ENCODE measurements at regions not wholly inside any gene's neighbourhood (a gene's known extent, or its start where the extent isn't known, plus 50 kb on each side); places are given as distances from the start of the nearest gene placed in this dataset.

GRCh38 chr18:57242285-57242684 is 95.4 kb downstream of the BOD1L2 start:
- intact Hi-C loops (cut with DNase I; ENCODE audit: low total_unique reads) = no loop called here
- H3K4me3 ChIP-seq = no peak overlapping the region
- no peaks in the 10 kb centered on the region for H3K9me3 ChIP-seq
- no peak for DNase-seq
- H3K4me1 ChIP-seq = no peaks in the 10 kb centered on the region
- no peaks in the 10 kb centered on the region for H3K36me3 ChIP-seq
- TF ChIP-seq CTCF (IDR thresholded peaks at IDR 0.05) (no peak), POLR2A (IDR thresholded peaks at IDR 0.05) (no peak)
- H3K27ac ChIP-seq = no peak overlapping the region
- no peaks in the 10 kb centered on the region for H3K27me3 ChIP-seq

- no peak for DNase-seq
- Histone ChIP-seq H3K27me3 (no peaks in the 10 kb centered on the region), H3K27ac (no peak overlapping the region), H3K4me3 (no peak overlapping the region), H3K36me3 (no peaks in the 10 kb centered on the region), H3K4me1 (no peaks in the 10 kb centered on the region), H3K9me3 (no peaks in the 10 kb centered on the region)
- TF ChIP-seq POLR2A (IDR thresholded peaks at IDR 0.05) (no peak), CTCF (IDR thresholded peaks at IDR 0.05) (no peak)
- intact Hi-C loops (cut with DNase I; ENCODE audit: low total_unique reads) = no loop called here
These were observed 96.8 kb downstream of the BOD1L2 start for GRCh38 chr18:57243624-57244179.

- no peaks in the 10 kb centered on the region for H3K4me1 ChIP-seq
- TF ChIP-seq CTCF (IDR thresholded peaks at IDR 0.05) (no peak), POLR2A (IDR thresholded peaks at IDR 0.05) (no peak)
- no peak overlapping the region for H3K4me3 ChIP-seq
- H3K27me3 ChIP-seq = no peaks in the 10 kb centered on the region
- H3K36me3 ChIP-seq = no peaks in the 10 kb centered on the region
- H3K27ac ChIP-seq = no peak overlapping the region
- H3K9me3 ChIP-seq = no peaks in the 10 kb centered on the region
- no peak for DNase-seq
- intact Hi-C loops (cut with DNase I; ENCODE audit: low total_unique reads) = no loop called here
These were observed 102.3 kb downstream of the BOD1L2 start for GRCh38 chr18:57249179-57249578.

- Histone ChIP-seq H3K27me3 (no peaks in the 10 kb centered on the region), H3K4me1 (no peaks in the 10 kb centered on the region), H3K36me3 (no peaks in the 10 kb centered on the region), H3K27ac (no peak overlapping the region), H3K4me3 (no peak overlapping the region), H3K9me3 (no peaks in the 10 kb centered on the region)
- DNase-seq = no peak
- no peak for TF ChIP-seq POLR2A (IDR thresholded peaks at IDR 0.05)
- TF ChIP-seq CTCF (IDR thresholded peaks at IDR 0.05) = no peak
- intact Hi-C loops (cut with DNase I; ENCODE audit: low total_unique reads) = no loop called here
These were observed 102.5 kb upstream of the ST8SIA3 start for GRCh38 chr18:57249883-57250282.

GRCh38 chr18:57251747-57252146 is 100.6 kb upstream of the ST8SIA3 start:
- Histone ChIP-seq H3K4me1 (no peaks in the 10 kb centered on the region), H3K36me3 (no peaks in the 10 kb centered on the region), H3K9me3 (no peaks in the 10 kb centered on the region), H3K27me3 (no peaks in the 10 kb centered on the region), H3K4me3 (no peak overlapping the region), H3K27ac (no peak overlapping the region)
- TF ChIP-seq POLR2A (IDR thresholded peaks at IDR 0.05) (no peak), CTCF (IDR thresholded peaks at IDR 0.05) (no peak)
- intact Hi-C loops (cut with DNase I; ENCODE audit: low total_unique reads) = no loop called here
- no peak for DNase-seq
